H9 (cell line): ENCODE measurements at regions not wholly inside any gene's neighbourhood (a gene's known extent, or its start where the extent isn't known, plus 50 kb on each side); places are given as distances from the start of the nearest gene placed in this dataset.

Experiments used
- DNase-seq: peaks from one replicate; pipeline ENCODE4 v3.0.0-alpha.2; 2017
- H2AFZ ChIP-seq: one replicate; pipeline ENCODE4 v1.6.1; 2013; ENCODE audit warnings: mild to moderate bottlenecking, low read length, control low read depth, moderate library complexity
- H2AK5ac ChIP-seq: 2 replicates; pipeline ENCODE4 v1.6.1; 2013; ENCODE audit warnings: low read length, control low read depth, mixed read lengths; ENCODE audit not compliant: insufficient read length
- H2BK120ac ChIP-seq: one replicate; pipeline ENCODE4 v1.6.1; 2013; ENCODE audit warnings: low read depth, mild to moderate bottlenecking, low read length, control low read depth, inconsistent platforms; ENCODE audit not compliant: poor library complexity, severe bottlenecking
- H2BK12ac ChIP-seq: 2 replicates; pipeline ENCODE4 v1.6.1; 2013; ENCODE audit warnings: low read length, control low read depth, mixed read lengths, low read depth; ENCODE audit not compliant: insufficient read length
- H2BK15ac ChIP-seq: 2 replicates; pipeline ENCODE4 v1.6.1; 2013; ENCODE audit warnings: low read depth, low read length, control low read depth
- H2BK20ac ChIP-seq: one replicate; pipeline ENCODE4 v1.6.1; 2013; ENCODE audit warnings: low read depth, mild to moderate bottlenecking, low read length, control low read depth, inconsistent platforms; ENCODE audit not compliant: poor library complexity, severe bottlenecking
- H2BK5ac ChIP-seq: 2 replicates; pipeline ENCODE4 v1.6.1; 2013; ENCODE audit warnings: low read length, control low read depth, mixed read lengths; ENCODE audit not compliant: insufficient read length
- H3K14ac ChIP-seq: 2 replicates; pipeline ENCODE4 v1.6.1; 2013; ENCODE audit warnings: low read length, control low read depth; ENCODE audit not compliant: insufficient read depth
- H3K18ac ChIP-seq: 2 replicates; pipeline ENCODE4 v1.6.1; 2013; ENCODE audit warnings: low read depth, mild to moderate bottlenecking, mixed read lengths, low read length, control low read depth; ENCODE audit not compliant: insufficient read length
- H3K23ac ChIP-seq: 2 replicates; pipeline ENCODE4 v1.6.1; 2013; ENCODE audit warnings: low read length, control low read depth, mixed read lengths, low read depth; ENCODE audit not compliant: insufficient read length
- H3K23me2 ChIP-seq: 2 replicates; pipeline ENCODE4 v1.6.1; 2013; ENCODE audit warnings: low read depth, mild to moderate bottlenecking, mixed read lengths, low read length, control low read depth; ENCODE audit not compliant: insufficient read length, poor library complexity, severe bottlenecking
- H3K27ac ChIP-seq: 2 replicates; pipeline ENCODE4 v1.5.1; 2013; ENCODE audit warnings: low read length, control low read depth, mixed read lengths, low read depth; ENCODE audit not compliant: insufficient read length
- H3K27me3 ChIP-seq: 2 replicates; pipeline ENCODE4 v1.6.1; 2013; ENCODE audit warnings: low read length, control low read depth, inconsistent platforms; ENCODE audit not compliant: insufficient read depth
- H3K4ac ChIP-seq: 2 replicates; pipeline ENCODE4 v1.6.1; 2013; ENCODE audit warnings: low read depth, mild to moderate bottlenecking, control low read depth, inconsistent platforms, low read length, moderate library complexity
- H3K4me1 ChIP-seq: 2 replicates; pipeline ENCODE4 v1.6.1; 2013; ENCODE audit warnings: low read length, control low read depth, inconsistent platforms; ENCODE audit not compliant: insufficient read depth
- H3K4me2 ChIP-seq: 2 replicates; pipeline ENCODE4 v1.6.1; 2013; ENCODE audit warnings: low read length, control low read depth, mixed read lengths; ENCODE audit not compliant: insufficient read length, insufficient read depth
- H3K56ac ChIP-seq: 2 replicates; pipeline ENCODE4 v1.6.1; 2013; ENCODE audit warnings: low read depth, mild to moderate bottlenecking, mixed read lengths, low read length, control low read depth; ENCODE audit not compliant: insufficient read length
- H3K79me1 ChIP-seq: 2 replicates; pipeline ENCODE4 v1.6.1; 2013; ENCODE audit warnings: low read depth, mild to moderate bottlenecking, moderate library complexity, low read length, control low read depth, inconsistent platforms; ENCODE audit not compliant: insufficient read depth, poor library complexity, severe bottlenecking
- H3K79me2 ChIP-seq: 2 replicates; pipeline ENCODE4 v1.6.1; 2013; ENCODE audit warnings: low read length, control low read depth, inconsistent platforms; ENCODE audit not compliant: insufficient read depth
- H3K9ac ChIP-seq: 2 replicates; pipeline ENCODE4 v1.6.1; 2013; ENCODE audit warnings: low read length, control low read depth, mixed read lengths; ENCODE audit not compliant: insufficient read length; ENCODE audit errors: extremely low read depth
- H3K9me3 ChIP-seq: one replicate; pipeline ENCODE4 v1.6.1; 2013; ENCODE audit warnings: low read depth, low read length, inconsistent platforms; ENCODE audit not compliant: control insufficient read depth
- H3T11ph ChIP-seq: one replicate; pipeline ENCODE4 v1.6.1; 2013; ENCODE audit warnings: mild to moderate bottlenecking, low read length, control low read depth, inconsistent platforms
- H4K20me1 ChIP-seq: one replicate; pipeline ENCODE4 v1.6.1; 2013; ENCODE audit not compliant: control insufficient read depth, insufficient read length, insufficient read depth
- H4K5ac ChIP-seq: 2 replicates; pipeline ENCODE4 v1.6.1; 2013; ENCODE audit warnings: low read depth, mild to moderate bottlenecking, mixed read lengths, low read length, control low read depth; ENCODE audit not compliant: insufficient read length
- H4K8ac ChIP-seq: replicated peaks from 2 replicates; pipeline ENCODE4 v1.6.1; 2013; ENCODE audit warnings: low read length, control low read depth, mixed read lengths, low read depth; ENCODE audit not compliant: insufficient read length
- H4K91ac ChIP-seq: 2 replicates; pipeline ENCODE4 v1.6.1; 2013; ENCODE audit warnings: low read depth, mild to moderate bottlenecking, moderate library complexity, mixed read lengths, low read length, control low read depth; ENCODE audit not compliant: insufficient read length
- H3K27ac Mint-ChIP-seq, 3 experiments: 2 replicates in 2 of 3; 3 replicates in 1 of 3; pipeline ENCODE4 v1.8.0; 2020 to 2021; ENCODE audit warnings: mixed read lengths in 3 of 3, mild to moderate bottlenecking in 1 of 3, moderate library complexity in 1 of 3
- H3K27me3 Mint-ChIP-seq: 2 replicates; pipeline ENCODE4 v1.8.0; 2021; ENCODE audit warnings: low read depth, mild to moderate bottlenecking, moderate library complexity, mixed read lengths
- H3K36me3 Mint-ChIP-seq, 3 experiments: 2 replicates in 2 of 3; 3 replicates in 1 of 3; pipeline ENCODE4 v1.8.0; 2020 to 2021; ENCODE audit warnings: low read depth in 3 of 3, mixed read lengths in 3 of 3; ENCODE audit not compliant: insufficient read depth in 1 of 3
- H3K4me1 Mint-ChIP-seq, 2 experiments: 2 replicates each; pipeline ENCODE4 v1.8.0; 2020; ENCODE audit warnings: mixed read lengths in 2 of 2
- H3K4me3 Mint-ChIP-seq, 2 experiments: 2 replicates in 1 of 2; 3 replicates in 1 of 2; pipeline ENCODE4 v1.8.0; 2020 to 2021; ENCODE audit warnings: mild to moderate bottlenecking in 2 of 2, mixed read lengths in 2 of 2, moderate library complexity in 1 of 2
- H3K9me3 Mint-ChIP-seq, 2 experiments: 2 replicates in 1 of 2; 3 replicates in 1 of 2; pipeline ENCODE4 v1.8.0; 2020; ENCODE audit warnings: mild to moderate bottlenecking in 2 of 2, mixed read lengths in 2 of 2, moderate library complexity in 1 of 2
- WGBS: extraction: QIAGEN DNeasy Blood & Tissue Kit; methylation state at CpG from one replicate; pipeline ENCODE4 v1.1.7; 2013; ENCODE audit warnings: missing lambda C conversion rate, low lambda C conversion rate, mixed read lengths; ENCODE audit not compliant: insufficient read length; ENCODE audit errors: extremely low coverage; 5-methylcytosine and 5-hydroxymethylcytosine counted together
- TF ChIP-seq, protein P1 (sequence below): fragments of 200-600 bp; sonication (generic); conservative IDR thresholded peaks from 3 replicates; pipeline ENCODE4 v1.8.0; 2021; ENCODE audit warnings: antibody characterized with exemption, mild to moderate bottlenecking

DNA sequence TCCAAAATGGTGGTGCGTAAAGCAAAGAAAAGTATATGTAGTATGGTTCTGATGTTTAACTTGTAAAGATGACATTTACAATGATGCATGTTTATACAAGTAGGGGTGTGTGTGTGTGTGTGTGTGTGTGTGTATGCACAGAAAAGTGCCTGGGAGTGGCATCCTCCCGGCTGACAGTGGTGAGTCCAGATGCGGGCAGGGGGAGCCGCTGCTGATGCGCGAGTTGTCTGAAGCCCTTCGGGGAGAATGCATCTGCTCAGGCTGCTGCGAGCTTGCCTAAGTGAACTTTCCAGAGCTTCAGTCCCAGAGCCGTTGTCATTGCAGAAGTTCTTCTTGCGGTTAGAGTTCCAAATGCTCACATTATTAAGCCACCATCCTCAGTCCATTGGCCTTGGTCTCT lies 429.7 kb upstream of the HS6ST1 start:
- H3K18ac ChIP-seq, result no peak overlapping the region
- H4K91ac ChIP-seq, result no peak overlapping the region
- no peak overlapping the region for H4K5ac ChIP-seq
- no peak overlapping the region for H2BK5ac ChIP-seq
- H3K79me2 ChIP-seq, result no peaks in the 10 kb centered on the region
- Mint-ChIP-seq H3K27me3 (peaks cover 4% of the 10 kb centered on the region; the same call in 1 of the 2 replicates), H3K4me1 (peaks cover 9 to 10% of the 10 kb centered on the region in 2 experiments), H3K9me3 (no peaks in the 10 kb centered on the region), H3K27ac (no peak overlapping the region), H3K4me3 (no peak overlapping the region), H3K36me3 (no peaks in the 10 kb centered on the region)
- no peak overlapping the region for H3K14ac ChIP-seq
- H3K23me2 ChIP-seq, result no peaks in the 10 kb centered on the region
- H3K9me3 ChIP-seq, result no peaks in the 10 kb centered on the region
- H2AK5ac ChIP-seq, result no peak overlapping the region
- no peak overlapping the region for H2BK12ac ChIP-seq
- H3K27me3 ChIP-seq, result no peaks in the 10 kb centered on the region
- H4K8ac ChIP-seq, result no peak overlapping the region
- no peak overlapping the region for H3K4me2 ChIP-seq
- no peak overlapping the region for H2AFZ ChIP-seq
- H3K9ac ChIP-seq, result no peak overlapping the region
- H2BK15ac ChIP-seq, result no peak overlapping the region
- H3T11ph ChIP-seq, result no peak overlapping the region
- no peak for DNase-seq
- TF ChIP-seq, protein P1, sequence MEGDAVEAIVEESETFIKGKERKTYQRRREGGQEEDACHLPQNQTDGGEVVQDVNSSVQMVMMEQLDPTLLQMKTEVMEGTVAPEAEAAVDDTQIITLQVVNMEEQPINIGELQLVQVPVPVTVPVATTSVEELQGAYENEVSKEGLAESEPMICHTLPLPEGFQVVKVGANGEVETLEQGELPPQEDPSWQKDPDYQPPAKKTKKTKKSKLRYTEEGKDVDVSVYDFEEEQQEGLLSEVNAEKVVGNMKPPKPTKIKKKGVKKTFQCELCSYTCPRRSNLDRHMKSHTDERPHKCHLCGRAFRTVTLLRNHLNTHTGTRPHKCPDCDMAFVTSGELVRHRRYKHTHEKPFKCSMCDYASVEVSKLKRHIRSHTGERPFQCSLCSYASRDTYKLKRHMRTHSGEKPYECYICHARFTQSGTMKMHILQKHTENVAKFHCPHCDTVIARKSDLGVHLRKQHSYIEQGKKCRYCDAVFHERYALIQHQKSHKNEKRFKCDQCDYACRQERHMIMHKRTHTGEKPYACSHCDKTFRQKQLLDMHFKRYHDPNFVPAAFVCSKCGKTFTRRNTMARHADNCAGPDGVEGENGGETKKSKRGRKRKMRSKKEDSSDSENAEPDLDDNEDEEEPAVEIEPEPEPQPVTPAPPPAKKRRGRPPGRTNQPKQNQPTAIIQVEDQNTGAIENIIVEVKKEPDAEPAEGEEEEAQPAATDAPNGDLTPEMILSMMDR, result no peak
- no peak overlapping the region for H3K4ac ChIP-seq
- H4K20me1 ChIP-seq, result no peaks in the 10 kb centered on the region
- no CpG with 5 or more reads among the region's 10 CpGs for WGBS
- H3K4me1 ChIP-seq, result no peaks in the 10 kb centered on the region
- no peak overlapping the region for H3K23ac ChIP-seq
- no peak overlapping the region for H3K56ac ChIP-seq
- H2BK20ac ChIP-seq, result no peak overlapping the region
- H3K79me1 ChIP-seq, result no peaks in the 10 kb centered on the region
- H2BK120ac ChIP-seq, result no peak overlapping the region
- H3K27ac ChIP-seq, result no peak overlapping the region
